Activated naive CD4-positive, alpha-beta T cell treated with Interleukin-2 at 50 U/mL for 16 hours (primary cell): ENCODE measurements at regions not wholly inside any gene's neighbourhood (a gene's known extent, or its start where the extent isn't known, plus 50 kb on each side); places are given as distances from the start of the nearest gene placed in this dataset.
"Not testable (repeated sequence)": the region's sequence is repeated elsewhere in the genome, so short reads cannot be mapped to it uniquely, and the experiment has no call there.

Experiments
- DNase-seq: peaks from one replicate; pipeline ENCODE4 v3.0.0-alpha.2; 2020

DNA sequence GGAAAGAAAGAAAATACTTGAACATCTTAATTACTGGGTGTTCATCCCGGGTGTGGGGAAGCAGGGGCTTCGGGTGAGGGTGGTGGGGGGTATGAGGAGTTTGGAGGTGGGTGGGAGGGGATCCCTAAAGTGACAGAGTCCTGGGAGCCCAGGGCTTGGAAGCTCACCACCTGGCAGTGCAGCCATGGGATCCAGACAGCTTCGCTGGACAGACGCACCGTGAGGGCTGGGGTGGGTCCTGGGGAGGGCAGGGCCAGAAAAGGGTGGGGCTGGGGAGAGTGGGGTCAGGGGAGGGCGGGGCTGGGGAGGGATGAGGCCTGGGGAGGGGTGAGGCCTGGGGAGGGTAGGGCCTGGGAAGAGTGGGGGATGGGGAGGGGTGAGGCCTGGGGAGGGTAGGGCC lies 127.5 kb upstream of the LPCAT1 start:
- DNase-seq = no peak

DNA sequence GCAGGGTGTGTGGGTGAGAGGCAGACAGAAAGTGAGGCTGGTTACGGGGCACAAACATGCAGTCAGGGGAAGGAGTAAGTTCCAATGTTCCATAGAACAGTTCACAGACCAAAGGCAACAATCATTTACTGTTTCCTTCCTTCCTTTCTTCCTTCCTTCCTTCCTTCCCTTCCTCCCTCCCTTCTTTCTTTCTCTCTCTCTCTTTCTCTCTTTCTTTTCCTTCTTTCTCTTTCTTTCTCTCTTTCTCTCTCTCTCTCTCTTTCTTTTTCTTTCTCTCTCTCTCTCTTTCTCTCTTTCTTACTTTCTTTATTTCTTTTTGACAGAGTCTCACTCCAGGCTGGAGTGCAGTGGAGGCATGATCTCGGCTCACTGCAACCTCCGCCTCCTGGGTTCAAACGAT lies 125.8 kb upstream of the LPCAT1 start:
- DNase-seq = no peak

GRCh38 chr5:1648806-1649205 lies 125.0 kb upstream of the LPCAT1 start:
- DNase-seq = no peak

- DNase-seq = no peak
Observed at GRCh38 chr5:1647580-1647979, 123.8 kb upstream of the LPCAT1 start.

GRCh38 chr5:1644810-1645571 lies 121.2 kb upstream of the LPCAT1 start:
- peak; percentile 80 for DNase-seq

DNA sequence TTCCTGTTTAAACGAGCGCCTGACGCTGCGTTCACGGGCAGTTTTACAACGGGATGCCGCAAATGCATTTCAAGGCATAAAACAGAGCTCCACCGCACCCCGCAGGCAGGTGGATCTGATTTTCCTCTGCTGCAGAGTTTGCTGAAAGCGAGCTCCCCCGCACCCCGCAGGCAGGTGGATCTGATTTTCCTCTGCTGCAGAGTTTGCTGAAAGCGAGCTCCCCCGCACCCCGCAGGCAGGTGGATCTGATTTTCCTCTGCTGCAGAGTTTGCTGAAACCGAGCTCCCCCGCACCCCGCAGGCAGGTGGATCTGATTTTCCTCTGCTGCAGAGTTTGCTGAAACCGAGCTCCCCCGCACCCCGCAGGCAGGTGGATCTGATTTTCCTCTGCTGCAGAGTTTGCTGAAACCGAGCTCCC lies 120.6 kb upstream of the LPCAT1 start:
- DNase-seq = not testable (repeated sequence)

GRCh38 chr5:1643651-1644392 lies 120.1 kb upstream of the LPCAT1 start:
- DNase-seq = no peak

GRCh38 chr5:1642621-1643061 lies 118.9 kb upstream of the LPCAT1 start:
- DNase-seq = no peak

- DNase-seq = no peak
Observed at GRCh38 chr5:1642221-1642620, 118.5 kb upstream of the LPCAT1 start.

DNA sequence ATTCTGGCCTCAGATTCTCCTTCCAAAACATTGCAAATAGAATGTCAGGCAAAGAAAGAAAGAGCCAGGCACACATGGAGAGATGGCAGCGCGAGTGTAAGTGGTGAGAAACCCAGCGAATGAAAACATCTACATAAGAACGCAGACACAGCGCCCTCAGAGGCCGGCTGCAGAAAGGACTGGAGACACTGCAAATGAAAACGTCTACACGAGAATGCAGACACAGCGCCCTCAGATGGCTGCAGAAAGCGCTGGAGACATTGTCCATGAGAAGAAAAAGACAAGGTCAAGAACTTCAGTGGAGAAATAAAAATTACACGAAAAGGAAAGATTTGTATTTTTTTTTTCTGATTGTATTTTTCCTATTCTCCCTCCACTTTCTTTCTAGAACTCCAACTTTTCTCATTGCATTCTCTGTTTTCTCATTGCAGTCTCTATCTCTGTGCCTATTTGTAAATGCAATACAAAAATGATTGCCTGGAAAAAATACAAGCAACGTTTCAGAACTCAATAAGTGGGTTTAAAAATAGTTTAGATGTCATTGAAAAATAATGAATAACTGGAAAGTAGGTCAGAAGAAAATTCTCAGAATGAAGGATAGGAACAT lies 117.9 kb upstream of the LPCAT1 start:
- DNase-seq = peak; percentile 78

GRCh38 chr5:1641041-1641440 lies 117.3 kb upstream of the LPCAT1 start:
- no peak for DNase-seq

DNA sequence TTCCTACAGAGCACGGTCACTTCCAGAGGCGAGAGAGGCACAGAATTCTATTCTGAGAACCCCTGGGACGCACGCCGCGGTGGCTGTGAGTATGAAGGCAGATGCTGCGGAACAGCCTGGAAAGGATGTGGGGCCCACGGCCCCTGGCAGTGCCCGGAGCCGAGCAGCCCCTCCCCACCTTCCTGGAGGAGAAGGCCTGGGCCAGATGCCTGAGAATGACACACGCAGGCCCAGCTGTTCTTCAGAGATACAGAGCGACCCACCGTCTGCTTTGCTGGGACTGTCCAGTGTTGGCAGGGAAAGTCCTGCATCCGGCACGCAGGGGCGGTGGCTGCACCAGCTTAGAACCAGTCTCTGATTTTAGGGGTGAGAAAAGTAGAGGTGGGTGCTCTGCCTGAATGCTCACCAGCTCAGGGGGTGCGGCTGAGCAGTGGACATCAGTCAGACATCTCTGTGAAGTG lies 116.7 kb upstream of the LPCAT1 start:
- DNase-seq = no peak

- DNase-seq = no peak
Observed at GRCh38 chr5:1639757-1640156, 116.0 kb upstream of the LPCAT1 start.

DNA sequence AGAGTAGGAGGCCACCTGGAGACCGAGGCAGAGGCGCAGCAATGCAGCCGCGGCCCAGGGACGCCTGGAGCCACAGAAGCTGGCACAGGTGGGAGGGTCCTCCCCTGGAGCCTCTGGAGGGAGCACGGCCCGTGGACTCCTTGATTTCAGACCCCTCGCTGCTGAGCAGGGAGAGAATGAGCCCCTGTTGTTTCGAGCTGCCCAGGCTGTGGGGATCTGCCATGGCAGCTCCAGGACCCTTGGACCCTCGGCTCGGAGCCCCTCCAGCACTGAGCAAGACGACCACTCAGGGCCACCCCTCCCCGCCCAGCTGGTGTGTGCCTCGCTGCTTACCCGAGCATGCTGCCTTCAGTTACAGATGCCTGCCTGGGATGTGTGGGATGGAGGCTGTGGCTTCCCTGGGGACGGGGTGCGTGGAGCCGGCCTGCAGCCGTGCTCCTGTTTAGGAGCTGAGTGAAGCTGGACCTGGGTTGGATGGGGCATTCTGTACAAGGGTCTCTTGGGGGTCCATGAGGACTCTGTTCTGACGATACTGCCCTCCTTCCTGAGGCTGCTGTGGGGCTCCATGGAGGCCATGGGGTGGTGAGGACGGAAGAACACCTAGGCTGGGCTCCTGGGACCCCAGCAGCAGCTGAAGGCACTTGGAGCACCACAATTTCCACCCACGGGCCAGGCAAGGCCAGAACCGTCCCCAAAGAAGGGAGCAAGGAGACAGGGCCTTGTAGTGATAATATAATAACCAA lies 115.1 kb upstream of the LPCAT1 start:
- DNase-seq = no peak

DNA sequence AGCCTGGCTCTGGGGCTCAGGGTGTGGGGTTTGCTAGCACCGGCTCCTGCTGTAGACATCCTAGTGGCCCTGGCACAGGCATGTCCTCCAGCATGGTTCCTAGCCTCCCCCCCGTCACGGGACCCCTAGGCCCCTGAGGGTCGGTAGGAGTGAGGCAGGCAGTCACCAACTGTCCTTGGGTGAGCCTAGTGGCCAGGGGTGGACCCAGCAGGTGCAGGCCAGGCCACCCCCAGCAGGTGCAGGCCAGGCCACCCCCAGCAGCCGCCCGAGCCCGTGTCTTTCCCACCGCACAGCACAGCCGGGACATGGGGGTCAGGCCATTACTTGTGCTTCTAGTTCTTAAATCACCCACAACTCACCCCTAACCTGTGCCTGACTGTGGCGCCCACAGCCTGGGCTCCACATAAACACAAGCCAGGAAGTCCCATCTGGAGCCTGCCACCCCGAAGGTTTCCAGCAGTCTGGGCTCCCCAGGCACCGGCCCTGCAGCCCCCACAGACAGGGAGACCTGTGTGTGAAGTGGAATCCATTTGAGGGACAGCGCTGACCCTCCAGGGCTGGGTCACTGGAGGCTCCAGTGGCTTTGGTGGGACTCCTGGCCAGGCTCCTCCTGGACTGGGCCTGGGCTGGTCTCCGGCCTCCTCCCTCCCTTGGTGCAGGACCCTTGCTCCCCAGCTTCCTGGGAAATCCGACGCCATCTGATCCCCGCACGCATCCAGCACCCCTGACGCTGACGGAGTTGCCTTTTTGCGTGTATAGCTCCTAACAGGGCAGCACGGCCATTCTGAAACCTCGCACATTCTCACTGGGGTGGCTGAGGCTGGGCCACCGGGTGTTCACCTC lies 114.1 kb upstream of the LPCAT1 start:
- no peak for DNase-seq

DNA sequence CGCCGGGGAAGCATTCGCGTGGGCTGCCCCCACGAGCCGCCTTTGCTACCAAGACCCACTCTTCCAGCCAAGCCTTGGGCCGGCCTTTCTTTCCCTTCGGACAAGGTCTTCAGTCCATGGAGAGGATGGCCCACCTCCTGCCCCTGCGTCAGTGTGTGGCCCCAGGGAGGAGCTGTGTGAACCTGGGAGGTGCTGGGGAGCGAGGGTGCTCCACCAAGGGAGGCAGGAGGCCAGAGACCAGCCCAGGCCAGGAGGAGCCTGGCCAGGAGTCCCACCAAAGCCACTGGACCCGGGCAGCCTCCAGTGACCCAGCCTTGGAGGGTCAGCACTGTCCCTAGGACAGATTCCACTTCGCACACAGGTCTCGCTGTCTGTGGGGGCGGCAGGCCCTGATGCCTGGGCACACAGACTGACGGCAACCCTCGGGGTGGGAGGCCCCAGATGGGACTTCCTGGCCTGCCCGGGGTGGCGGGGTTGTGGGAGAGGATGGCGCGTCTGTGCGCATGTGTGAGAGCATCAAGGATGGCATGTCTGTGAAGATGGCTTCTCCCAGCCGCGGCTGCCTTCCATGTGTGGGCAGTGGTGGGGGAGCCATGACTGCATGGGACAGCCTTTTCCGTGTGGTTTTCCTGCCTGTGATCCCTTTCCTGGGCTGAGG lies 113.3 kb upstream of the LPCAT1 start:
- DNase-seq = no peak

GRCh38 chr5:1636208-1636770 lies 112.5 kb upstream of the LPCAT1 start:
- not testable (repeated sequence) for DNase-seq

GRCh38 chr5:1635477-1635876 lies 111.7 kb upstream of the LPCAT1 start:
- not testable (repeated sequence) for DNase-seq

DNA sequence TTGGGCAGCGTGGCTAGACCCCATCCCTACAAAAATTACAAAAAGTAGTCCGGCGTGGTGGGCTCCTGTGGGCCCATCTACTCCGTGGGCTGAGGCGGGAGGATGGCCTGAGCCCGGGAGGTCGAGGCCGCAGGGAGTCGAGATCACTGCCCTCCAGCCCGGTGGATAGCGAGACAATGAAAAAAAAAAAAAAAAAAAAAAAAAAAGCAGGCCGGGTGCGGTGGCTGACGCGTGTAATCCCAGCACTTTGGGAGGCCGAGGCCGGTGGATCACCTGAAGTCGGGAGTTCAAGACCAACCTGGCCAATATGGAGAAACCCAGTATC lies 110.5 kb upstream of the LPCAT1 start:
- DNase-seq = no peak

GRCh38 chr5:1633605-1634336 lies 110.0 kb upstream of the LPCAT1 start:
- DNase-seq = peak; percentile 74

DNA sequence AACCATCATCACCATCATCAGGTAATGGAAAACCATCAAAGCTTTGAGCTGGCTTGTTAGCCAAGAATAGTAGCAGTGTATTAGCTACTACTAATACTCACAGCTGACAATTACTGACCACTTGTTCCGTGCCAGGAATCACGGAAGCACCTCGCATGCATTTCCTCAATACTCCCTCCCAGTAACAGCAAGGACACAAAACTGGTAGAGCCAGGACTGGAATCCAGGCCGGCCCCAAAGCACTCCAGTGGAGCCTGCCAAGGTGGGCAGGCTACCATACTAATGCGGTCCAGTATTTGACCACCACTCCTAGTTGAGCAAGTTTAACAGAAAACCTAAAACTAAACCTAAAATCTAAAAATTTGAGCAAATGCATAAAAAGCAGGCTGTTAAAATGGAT lies 107.2 kb upstream of the LPCAT1 start:
- DNase-seq = not testable (repeated sequence)
